Left kidney (tissue), 1 donor: ENCODE measurements at regions not wholly inside any gene's neighbourhood (a gene's known extent, or its start where the extent isn't known, plus 50 kb on each side); places are given as distances from the start of the nearest gene placed in this dataset.

ENCODE experiments used
- DNase-seq: peaks from one replicate; pipeline ENCODE4 v3.0.0-alpha.2; 2013

DNA sequence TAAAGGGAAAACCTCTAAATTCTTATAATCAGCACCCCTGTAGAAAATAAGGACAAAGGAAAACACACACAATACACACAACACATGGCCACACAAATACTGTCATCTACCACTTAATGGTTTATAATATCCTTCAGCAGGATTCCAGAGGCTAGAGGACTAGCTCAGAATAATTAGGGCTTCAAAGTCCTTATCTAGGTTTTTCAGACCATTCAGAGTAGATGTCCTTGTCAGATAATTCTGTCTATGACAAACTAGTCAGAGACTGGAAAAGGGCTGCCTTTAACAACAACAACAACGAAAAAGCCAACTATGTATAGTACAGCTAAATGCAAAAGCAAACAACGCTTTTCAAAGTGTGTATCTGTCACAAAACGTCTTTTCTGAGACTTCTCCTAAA lies 456.5 kb upstream of the CNTN5 start:
- DNase-seq = no peak

DNA sequence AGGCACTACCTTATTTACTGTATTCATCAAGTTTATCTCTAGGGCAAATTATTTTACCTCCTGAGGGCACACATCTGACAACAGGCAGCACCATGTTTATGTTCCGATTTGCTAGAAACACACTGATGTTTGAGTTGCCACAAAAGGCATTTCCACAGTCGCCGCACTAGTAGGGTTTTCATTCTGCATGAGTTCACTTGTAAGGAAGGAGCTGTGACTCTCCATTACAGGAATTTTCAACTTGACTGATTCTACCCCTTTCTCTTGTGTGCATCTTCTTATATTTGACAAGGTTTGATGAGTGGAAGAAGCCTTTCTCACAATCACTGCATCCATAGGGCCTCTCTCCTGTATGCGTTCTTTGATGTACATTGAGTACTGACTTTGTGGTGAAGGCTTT lies 455.9 kb upstream of the CNTN5 start:
- DNase-seq = no peak

DNA sequence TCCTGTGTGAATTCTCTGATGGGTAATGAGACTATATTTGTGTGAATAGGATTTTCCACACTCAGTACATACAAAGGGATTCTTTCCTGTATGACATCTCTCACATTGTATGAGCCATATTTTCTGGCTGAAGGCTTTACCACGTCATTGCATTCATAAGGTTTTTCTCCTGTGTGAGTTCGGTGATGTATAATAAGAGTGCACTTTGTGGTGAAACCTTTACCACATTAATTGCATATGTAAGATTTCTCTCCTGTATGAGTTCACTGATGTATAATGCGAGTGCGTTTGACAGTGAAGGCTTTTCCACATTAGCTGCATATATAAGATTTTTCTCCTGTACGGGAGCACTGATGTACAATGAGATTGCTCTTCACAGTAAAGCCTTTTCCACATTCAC lies 455.4 kb upstream of the CNTN5 start:
- no peak for DNase-seq

DNA sequence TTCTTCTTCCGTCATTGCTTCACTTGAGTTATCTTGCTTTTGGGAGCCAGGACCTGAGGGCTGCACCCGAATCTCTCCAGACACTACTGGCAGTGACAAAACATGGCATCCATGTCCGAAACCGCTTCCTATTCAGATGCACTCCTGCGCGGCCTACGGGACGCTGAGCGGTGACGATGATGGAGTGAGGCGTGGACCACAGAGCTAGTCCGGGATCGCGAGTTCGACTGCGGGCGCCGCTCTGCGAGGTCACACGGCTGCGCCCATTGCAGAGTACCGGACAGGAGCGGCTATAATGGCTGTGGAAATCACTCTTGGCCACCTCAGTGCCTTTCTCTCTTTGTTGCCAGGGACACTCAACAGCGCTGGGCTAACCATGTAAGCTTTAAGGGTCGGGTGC lies 453.8 kb upstream of the CNTN5 start:
- no peak for DNase-seq

DNA sequence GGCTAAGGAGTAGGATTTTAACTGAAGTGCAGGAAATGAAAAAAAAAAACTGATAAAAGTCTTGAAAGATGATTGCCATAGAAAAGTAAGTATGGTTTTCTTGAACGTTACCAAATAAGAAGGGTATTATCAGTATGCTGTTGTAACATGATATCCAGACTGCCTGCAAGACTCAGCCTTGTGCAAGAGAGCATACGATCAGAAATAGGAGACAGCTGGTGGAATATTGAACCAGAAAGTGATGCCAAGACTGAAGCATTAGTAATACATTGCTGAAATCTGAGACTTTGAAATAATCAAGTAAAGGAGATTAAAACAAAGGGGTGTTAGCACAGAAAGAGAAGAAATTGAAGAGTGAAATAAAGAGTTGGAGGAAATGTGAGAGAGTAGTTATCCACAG lies 452.7 kb upstream of the CNTN5 start:
- DNase-seq = no peak

DNA sequence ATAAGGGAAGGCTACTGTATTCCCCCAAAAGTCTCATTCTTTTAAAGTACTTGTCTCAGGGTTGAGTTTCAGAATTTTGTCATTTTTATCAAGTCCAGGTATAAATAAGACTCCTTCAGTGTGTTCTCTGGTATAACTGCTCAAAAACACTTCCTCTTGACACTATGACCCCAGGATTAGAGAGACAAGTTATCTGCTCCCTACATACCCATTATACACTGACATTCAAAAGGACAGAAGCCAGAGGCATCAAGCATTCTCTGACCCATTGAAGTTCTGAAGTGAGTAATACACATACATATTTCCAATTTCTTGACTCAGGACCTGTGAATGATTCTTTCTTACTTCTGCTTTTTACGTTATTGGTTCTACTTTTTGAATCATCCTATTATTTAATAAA lies 447.8 kb upstream of the CNTN5 start:
- no peak for DNase-seq

DNA sequence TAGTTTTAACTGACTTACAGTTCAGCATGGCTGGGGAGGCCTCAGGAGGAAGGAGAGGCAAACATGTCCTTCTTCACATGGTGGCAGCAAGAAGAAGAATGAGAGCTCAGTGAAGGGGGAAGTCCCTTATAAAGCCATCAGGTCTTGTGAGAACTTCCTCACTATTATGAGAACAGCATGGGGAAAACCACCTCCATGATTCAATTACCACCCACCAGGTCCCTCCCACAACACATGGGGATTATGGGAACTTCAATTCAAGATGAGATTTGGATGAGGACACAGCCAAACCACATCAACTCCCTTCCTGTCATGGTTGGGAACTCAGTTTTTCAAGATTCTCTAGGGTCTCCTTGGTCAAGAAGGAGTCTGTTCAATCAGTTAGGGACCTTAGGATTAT lies 432.9 kb upstream of the CNTN5 start:
- no peak for DNase-seq

DNA sequence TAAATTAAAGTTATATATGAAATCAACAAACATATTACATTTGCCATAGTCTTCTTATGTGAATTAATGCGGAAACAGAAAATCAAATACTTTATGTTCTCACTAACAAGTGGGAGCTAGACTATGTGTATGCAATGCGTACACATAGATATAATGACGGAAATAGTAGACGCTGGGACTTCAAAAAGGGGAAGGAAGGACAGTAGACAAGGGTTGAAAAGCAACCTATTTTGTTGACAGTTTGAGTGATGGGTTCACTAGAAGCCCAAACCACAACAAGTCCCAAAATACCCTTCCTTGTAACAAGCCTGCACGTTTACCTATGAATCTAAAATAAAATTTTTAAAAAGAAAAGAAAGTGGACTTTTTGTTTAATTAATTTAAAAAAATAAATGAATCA lies 430.8 kb upstream of the CNTN5 start:
- DNase-seq = no peak

DNA sequence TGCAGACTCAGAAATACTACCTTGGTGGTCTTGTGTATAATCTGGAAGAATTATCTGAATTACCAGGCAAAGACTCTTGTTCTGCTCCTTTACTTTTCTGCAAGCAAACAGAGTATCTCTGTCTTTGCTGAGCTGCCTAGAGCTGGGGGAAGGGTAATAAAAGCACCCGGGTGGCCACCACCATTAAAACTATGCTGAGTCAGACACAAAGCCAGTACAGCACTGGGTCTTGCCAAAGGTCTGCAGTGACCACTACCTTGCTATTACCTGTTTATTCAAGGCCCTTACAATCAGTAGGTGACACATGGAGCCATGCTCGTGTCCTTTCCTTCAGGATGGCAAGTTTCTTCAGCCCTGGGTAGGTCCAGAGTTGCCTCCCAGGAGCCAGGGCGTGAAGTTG lies 420.6 kb upstream of the CNTN5 start:
- no peak for DNase-seq

DNA sequence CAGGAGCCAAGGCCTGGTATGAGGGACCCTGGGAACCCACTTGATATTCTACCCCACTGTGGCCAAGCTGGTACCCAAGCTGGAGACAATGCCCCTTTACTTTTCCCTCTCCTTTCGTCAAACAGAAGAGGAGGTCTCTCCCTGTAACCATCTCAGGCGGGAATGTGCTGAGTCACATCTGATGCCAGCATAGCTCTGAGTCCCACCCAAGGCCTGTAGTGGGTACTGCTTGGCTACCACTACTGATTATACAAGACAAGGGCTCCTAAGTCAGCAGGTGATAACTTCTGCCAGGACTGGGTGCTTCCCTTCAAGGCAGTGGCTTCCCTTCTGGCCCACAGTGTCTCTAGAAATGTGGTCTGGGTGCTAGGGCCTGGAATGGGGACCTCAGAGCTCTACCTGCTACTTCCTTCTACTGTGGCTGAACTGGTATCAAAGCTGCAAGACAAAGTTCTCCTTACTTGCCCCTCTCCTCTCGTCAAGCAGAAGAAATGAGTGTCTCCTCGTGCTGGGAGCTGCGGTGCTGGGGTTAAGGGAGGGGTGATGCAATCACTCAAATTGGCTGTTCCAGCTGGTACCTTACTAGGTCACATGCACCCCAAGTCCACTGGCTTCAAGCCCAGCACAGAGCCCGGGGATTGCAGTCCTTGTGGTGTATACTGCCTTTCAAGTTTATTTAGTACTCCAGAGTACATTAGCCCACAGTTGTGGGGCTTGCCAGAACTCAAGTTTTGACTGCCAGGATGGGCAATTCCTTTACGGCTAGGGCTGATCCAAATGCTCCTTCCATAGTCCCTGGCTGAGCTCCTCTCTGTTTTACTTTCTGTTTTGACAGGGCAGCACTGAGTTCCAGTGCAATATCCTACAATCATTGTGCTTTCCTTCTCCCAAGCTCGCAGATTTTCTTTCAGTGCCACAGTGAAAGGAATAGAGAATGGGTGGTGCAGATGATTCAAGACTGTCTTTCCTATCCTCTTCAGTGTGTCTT lies 419.7 kb upstream of the CNTN5 start:
- DNase-seq = no peak

DNA sequence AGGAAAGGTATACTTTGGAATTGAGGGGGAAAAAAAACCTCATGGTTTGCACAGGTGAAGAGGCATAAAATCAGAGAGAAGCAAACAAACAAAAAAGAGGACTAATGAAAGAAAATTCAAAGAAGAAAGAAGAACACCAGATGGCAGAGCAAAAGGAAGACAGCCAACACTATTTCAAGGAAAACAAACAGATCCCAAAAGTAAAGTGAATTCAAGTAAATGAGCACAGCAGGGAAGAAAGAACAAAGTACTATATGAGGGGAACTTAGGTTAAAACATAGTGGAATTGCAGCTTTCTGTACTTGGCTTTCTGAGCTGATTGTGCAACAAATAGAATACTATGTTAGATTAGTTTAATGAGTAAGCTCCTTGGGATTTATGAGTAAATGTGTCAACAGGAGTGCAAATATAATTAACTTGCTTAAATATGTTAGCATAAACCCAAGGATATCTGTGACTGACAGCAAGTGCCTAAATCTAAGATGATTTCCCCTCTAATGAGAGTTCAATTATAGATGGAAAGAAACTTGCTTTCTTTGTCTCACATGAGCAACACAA lies 404.6 kb upstream of the CNTN5 start:
- no peak for DNase-seq

DNA sequence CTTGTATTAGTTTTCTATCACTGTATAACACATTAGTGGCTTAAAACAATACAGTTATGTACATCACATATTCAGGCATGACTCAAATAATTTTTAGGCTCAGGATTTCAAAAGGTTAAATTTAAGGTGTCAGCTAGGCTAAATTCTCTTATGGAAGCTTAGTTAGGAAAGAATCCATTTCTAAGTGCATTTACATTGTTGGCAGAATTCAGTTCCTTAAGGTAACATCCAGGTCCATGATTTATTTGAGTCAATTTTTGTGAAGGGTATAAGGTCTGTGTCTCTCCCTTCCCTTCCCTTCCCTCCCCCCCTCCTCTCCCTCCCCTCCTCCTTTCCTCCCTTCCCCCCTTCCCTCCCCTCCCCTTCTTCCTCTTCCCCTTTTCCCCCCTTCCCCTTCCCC lies 399.0 kb upstream of the CNTN5 start:
- DNase-seq = no peak

DNA sequence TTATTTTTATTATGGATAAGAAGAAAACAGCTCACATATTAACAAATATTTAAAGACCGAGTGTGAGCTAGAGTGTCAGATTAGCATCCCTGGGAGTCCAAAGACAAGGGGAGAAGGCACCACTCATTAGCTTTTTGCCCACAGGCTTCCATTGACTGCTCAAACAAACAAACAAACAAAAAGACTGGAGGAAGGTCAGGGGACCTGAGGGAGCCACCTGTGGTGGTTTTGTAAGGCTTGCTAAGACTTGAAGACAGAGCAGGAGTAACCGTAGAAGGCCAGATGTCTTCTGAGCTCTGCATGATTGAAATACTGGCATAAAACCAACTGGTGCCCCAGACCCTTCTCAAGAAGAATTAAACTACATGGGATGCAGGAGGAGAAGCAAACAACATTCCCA lies 395.2 kb upstream of the CNTN5 start:
- no peak for DNase-seq

DNA sequence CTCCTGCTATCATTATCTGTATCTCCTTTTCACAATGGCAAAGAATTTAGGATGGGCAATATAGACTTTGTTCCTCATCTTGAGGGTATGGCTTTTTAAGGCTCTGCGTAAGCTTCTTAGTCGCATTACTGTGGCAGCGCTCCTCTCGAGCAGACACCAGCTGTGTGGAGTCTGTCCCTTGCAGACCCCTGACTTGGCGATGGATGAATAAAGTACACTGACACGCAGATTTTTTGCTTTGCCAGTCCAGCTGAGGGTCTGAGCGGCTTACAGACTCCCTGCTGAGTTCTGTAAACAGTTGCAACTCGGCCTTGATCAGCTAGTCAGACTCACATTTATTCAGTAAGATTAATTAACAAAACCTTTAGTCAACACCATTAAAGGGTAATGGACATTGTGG lies 390.0 kb upstream of the CNTN5 start:
- DNase-seq = no peak

DNA sequence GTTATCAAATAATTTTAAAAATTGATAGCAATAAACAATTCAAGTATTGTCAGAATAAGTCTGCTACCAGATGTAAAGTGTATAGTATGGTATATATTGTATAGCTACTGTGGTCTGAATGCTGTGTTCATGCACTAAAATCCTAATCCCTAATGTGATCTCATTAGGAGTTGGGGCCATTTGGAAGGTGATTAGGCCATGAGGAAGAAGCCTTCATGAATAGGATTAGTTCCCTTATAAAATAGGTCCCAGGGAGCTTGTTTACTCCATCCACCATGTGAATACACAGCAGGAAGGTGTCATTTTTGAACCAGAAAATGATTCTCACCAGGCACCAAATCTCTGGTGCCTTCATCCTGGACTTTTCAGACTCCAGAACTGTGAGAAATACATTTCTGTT lies 363.0 kb upstream of the CNTN5 start:
- DNase-seq = no peak

DNA sequence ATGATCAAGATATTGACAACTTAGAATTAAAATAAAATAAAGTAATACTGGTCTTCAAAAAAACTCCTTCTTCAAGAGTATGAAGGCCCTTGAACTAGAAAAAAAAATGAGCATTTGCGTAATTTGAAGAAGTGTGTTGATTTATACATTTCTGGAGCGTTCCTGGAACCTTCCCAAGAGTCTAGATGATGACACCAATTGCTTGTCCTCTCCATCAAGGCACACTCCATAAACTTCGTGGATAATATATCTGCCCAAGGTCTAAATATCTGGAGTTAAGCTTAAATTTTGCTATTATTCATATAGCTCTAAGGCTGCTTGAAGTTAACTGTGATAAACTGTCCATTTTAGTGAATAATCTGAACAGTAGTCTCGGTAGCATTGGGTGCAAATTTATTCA lies 361.3 kb upstream of the CNTN5 start:
- no peak for DNase-seq

DNA sequence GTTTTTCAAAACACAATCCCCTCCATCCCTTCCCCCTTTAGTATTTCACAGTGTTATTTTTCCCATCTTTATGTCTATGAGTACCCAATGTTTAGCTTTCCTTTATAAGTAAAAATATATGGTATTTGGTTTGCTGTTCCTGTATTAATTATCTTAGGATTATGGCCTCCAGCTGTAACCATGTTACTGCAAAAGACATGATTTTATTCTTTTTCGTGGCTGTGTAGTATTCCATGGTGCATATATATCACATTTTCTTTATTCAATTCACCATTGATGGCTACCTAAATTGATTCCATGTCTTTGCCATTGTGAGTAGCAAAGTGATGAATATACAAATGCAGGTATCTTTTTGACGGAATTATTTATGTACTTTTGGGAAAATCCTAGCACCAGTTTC lies 346.4 kb upstream of the CNTN5 start:
- no peak for DNase-seq

DNA sequence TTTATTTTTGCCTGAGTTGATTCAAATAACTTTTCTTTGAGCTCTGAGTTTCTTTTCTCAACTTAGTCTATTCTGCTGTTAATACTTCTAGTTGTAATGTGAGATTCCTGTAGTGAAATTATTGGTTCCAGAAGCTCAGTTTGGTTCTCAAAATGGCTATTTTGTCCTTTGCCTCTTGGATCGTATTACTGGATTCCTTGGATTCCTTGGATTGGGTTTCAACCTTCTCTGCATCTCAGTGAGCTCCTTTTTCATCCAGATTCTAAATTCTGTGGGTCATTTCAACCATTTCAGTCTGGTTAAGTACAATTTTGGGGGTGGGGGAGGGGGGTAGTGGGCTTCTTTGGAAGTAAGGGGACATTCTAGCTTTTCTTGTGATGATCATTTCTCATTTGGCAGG lies 341.1 kb upstream of the CNTN5 start:
- DNase-seq = no peak

DNA sequence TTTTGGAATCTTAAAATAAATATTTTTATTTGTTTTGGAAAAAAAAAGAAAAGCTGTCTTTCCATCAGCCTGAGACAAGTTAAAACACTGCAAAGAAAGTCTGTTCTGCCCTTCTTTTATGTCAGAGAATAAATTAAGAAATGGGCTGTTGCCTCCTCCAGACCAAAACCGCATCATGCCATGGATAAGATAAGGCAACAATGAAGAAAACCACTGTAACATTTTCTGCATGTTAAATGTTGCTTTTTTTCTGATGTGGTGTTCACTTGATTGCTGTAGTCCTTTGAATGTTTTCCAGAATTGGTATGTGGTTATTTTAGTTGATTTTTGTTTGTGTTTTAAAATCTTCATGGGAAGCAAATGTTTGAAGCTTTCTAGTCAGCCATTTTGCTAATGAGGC lies 319.2 kb upstream of the CNTN5 start:
- no peak for DNase-seq

DNA sequence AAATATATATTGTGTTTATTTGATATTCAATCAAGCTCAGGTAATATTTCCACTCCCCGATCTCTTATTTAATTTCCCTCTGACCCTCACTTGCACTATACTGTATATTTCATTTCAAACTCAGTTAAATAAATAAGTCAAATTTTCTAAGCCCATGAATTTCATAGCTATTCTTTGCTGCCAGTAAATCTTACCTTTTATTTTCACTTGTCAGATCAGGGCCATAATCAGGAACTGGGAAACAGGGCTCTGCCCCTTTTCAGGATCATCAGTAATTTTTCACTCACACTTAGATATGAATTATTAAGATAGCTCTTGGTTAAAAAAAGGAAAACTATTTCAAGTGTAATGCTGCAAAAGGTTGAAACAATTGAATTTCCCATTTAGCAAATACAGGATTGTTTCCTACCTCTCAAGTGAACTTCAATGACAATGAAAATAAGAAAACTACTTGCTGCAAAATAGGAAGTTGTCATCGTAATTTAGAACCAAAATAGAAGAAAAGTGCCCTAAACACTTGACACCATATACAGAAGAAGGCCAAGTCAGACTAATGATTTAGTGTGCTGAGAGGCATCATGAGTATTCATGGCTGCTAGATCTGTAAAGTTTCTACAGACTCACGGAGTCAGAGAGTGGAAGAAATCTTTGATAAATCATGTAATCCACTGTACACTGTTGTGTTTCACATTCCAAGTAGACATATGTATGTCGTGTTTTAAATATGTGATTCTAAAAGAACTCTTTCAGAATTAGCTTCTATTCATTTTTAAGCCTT lies 316.8 kb upstream of the CNTN5 start:
- no peak for DNase-seq

DNA sequence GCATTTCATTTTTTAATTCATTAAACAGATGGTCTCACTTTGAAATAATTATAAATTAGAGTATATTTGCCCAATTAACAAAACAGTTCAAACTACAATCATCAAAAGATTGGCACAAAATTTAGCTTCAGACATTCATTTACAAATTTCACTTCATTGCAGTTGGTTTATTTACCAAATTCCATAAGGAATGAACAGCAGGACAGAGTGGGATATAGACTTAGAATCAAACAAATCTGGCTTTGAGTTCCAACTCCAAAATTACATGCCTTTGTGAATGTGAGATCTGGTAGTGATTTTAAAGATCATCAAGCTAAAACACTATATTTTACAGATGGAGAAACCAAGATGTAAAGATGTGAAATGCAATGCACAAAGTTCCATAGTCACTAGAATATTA lies 310.7 kb upstream of the CNTN5 start:
- DNase-seq = no peak

DNA sequence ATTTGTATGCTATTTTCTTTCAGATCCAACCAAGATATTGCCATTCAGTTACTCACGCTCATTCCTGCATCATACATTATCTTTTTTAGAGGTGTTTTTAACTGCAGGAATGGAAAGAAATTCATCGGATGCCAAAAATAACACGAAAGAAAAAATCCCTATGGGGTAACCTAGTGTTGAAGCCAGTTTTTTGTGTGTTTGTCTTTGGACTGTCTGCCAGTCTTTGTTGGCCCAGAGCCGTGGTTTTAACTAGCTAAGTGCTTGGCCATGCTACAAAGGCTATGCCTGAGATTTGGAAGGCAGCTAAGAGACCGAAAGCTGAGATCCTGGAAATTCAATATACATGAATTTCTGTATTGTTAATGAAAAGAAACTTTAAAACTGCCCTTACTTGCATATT lies 309.8 kb upstream of the CNTN5 start:
- DNase-seq = no peak

DNA sequence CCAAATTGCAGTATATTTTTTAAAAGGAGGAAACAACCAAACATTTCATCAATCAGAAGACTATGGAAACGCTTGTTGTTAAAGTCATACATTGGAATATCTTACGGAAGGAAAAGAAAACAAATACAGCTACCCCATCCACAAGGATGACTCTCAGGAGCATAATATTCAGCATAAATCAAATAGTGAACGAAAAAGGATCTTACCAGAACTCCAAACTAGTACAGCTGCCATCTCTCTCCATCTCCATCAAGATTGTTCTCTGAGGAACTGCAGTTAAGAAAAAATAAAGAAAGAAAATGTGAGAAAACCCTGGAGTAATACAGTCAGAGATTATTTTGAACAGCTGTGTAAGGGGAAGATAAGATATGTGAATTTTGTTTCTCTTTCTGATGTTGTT lies 299.8 kb upstream of the CNTN5 start:
- DNase-seq = no peak
